WTC11 (cell line): ENCODE measurements at regions not wholly inside any gene's neighbourhood (a gene's known extent, or its start where the extent isn't known, plus 50 kb on each side); places are given as distances from the start of the nearest gene placed in this dataset.
"Not testable (repeated sequence)": the region's sequence is repeated elsewhere in the genome, so short reads cannot be mapped to it uniquely, and the experiment has no call there.

Source experiments
- ATAC-seq: fragments of 200-7000 bp; cut with Tn5 transposase; 2 replicates; pipeline ENCODE4 v1.10.0; 2021; ENCODE audit warnings: mild to moderate bottlenecking, moderate library complexity
- CTCF ChIA-PET: fragments of 300-600 bp; sonication (Branson Sonifier 250); formaldehyde crosslinking; loops from one replicate; lab custom pipeline; 2021; ENCODE audit warnings: antibody characterized with exemption; lab: Charles Lee
- POLR2A ChIA-PET: fragments of 350-600 bp; sonication (Branson Sonifier 250); formaldehyde crosslinking; loops from one replicate; lab custom pipeline; 2021; ENCODE audit warnings: antibody characterized with exemption; lab: Charles Lee
- DNase-seq: peaks from one replicate; pipeline ENCODE4 v3.0.0; 2021; ENCODE audit warnings: low spot score
- H3K27ac Mint-ChIP-seq: 2 replicates; pipeline ENCODE4 v1.8.0; 2021; ENCODE audit warnings: mixed read lengths
- H3K27me3 Mint-ChIP-seq: 2 replicates; pipeline ENCODE4 v1.8.0; 2021; ENCODE audit warnings: low read depth, mild to moderate bottlenecking, moderate library complexity, mixed read lengths
- H3K36me3 Mint-ChIP-seq: 2 replicates; pipeline ENCODE4 v1.8.0; 2021; ENCODE audit warnings: mixed read lengths
- H3K4me1 Mint-ChIP-seq: 2 replicates; pipeline ENCODE4 v1.8.0; 2022; ENCODE audit warnings: mixed read lengths
- H3K4me3 Mint-ChIP-seq: 2 replicates; pipeline ENCODE4 v1.8.0; 2021; ENCODE audit warnings: mild to moderate bottlenecking, moderate library complexity, mixed read lengths
- H3K9me3 Mint-ChIP-seq: 2 replicates; pipeline ENCODE4 v1.8.0; 2021; ENCODE audit warnings: mixed read lengths
- CBFB ChIP-seq: sonication (generic); formaldehyde crosslinking; IDR thresholded peaks from 2 replicates; pipeline ENCODE4 v1.8.1; 2022; ENCODE audit warnings: mild to moderate bottlenecking, low read depth, missing genetic modification reagents
- CREB1 ChIP-seq: sonication (generic); formaldehyde crosslinking; IDR thresholded peaks from 2 replicates; pipeline ENCODE4 v1.8.0; 2023; ENCODE audit warnings: mild to moderate bottlenecking, missing genetic modification reagents
- ESRRA ChIP-seq: sonication (generic); formaldehyde crosslinking; IDR thresholded peaks from 2 replicates; pipeline ENCODE4 v1.8.1; 2022; ENCODE audit warnings: mild to moderate bottlenecking, missing genetic modification reagents, borderline replicate concordance
- ETV6 ChIP-seq: sonication (generic); formaldehyde crosslinking; IDR thresholded peaks from 2 replicates; pipeline ENCODE4 v1.8.1; 2022; ENCODE audit warnings: mild to moderate bottlenecking, missing genetic modification reagents
- NFE2L1 ChIP-seq: sonication (generic); formaldehyde crosslinking; IDR thresholded peaks from 2 replicates; pipeline ENCODE4 v1.8.1; 2023; ENCODE audit warnings: missing genetic modification reagents
- NR3C1 ChIP-seq: sonication (generic); formaldehyde crosslinking; conservative IDR thresholded peaks from 2 replicates; pipeline ENCODE4 v1.8.1; 2023; ENCODE audit warnings: low read depth, mild to moderate bottlenecking, missing genetic modification reagents
- RORB ChIP-seq: fragments of 250-450 bp; sonication (Bioruptor Pico); IDR thresholded peaks from 2 replicates; pipeline ENCODE4 v1.9.0; 2021; ENCODE audit warnings: mild to moderate bottlenecking
- TCF7 ChIP-seq: sonication (generic); formaldehyde crosslinking; IDR thresholded peaks from 2 replicates; pipeline ENCODE4 v1.8.0; 2022; ENCODE audit warnings: mild to moderate bottlenecking, low read depth, missing genetic modification reagents, moderate library complexity
- TEAD1 ChIP-seq: sonication (generic); formaldehyde crosslinking; IDR thresholded peaks from 2 replicates; pipeline ENCODE4 v1.8.0; 2022; ENCODE audit warnings: mild to moderate bottlenecking, missing genetic modification reagents
- ZNF671 ChIP-seq: fragments of 250-450 bp; sonication (Bioruptor Pico); IDR thresholded peaks from 2 replicates; pipeline ENCODE4 v1.8.0; 2021; ENCODE audit warnings: mild to moderate bottlenecking
- TF ChIP-seq, protein P1 (sequence below): fragments of 250-450 bp; sonication (Bioruptor Pico); IDR thresholded peaks from 2 replicates; pipeline ENCODE4 v1.9.0; 2021; ENCODE audit warnings: mild to moderate bottlenecking
- TF ChIP-seq, protein P2 (sequence below): sonication (generic); formaldehyde crosslinking; IDR thresholded peaks from 2 replicates; pipeline ENCODE4 v1.8.1; 2023; ENCODE audit warnings: mild to moderate bottlenecking, missing genetic modification reagents, borderline replicate concordance
- TF ChIP-seq, protein P3 (sequence below): fragments of 250-450 bp; sonication (Bioruptor Pico); conservative IDR thresholded peaks from 2 replicates; pipeline ENCODE4 v1.9.0; 2021; ENCODE audit warnings: mild to moderate bottlenecking
- TF ChIP-seq, protein P4 (sequence below): sonication (generic); formaldehyde crosslinking; IDR thresholded peaks from 2 replicates; pipeline ENCODE4 v1.8.0; 2023; ENCODE audit warnings: missing genetic modification reagents
- TF ChIP-seq, protein P5 (sequence below): sonication (generic); formaldehyde crosslinking; conservative IDR thresholded peaks from 2 replicates; pipeline ENCODE4 v1.8.1; 2022; ENCODE audit warnings: mild to moderate bottlenecking, missing genetic modification reagents
- TF ChIP-seq, protein P6 (sequence below): sonication (generic); formaldehyde crosslinking; IDR thresholded peaks from 2 replicates; pipeline ENCODE4 v1.8.0; 2023; ENCODE audit warnings: mild to moderate bottlenecking, missing genetic modification reagents
- TF ChIP-seq, protein P7 (sequence below): sonication (generic); formaldehyde crosslinking; IDR thresholded peaks from 2 replicates; pipeline ENCODE4 v1.8.1; 2023; ENCODE audit warnings: mild to moderate bottlenecking, missing genetic modification reagents

DNA sequence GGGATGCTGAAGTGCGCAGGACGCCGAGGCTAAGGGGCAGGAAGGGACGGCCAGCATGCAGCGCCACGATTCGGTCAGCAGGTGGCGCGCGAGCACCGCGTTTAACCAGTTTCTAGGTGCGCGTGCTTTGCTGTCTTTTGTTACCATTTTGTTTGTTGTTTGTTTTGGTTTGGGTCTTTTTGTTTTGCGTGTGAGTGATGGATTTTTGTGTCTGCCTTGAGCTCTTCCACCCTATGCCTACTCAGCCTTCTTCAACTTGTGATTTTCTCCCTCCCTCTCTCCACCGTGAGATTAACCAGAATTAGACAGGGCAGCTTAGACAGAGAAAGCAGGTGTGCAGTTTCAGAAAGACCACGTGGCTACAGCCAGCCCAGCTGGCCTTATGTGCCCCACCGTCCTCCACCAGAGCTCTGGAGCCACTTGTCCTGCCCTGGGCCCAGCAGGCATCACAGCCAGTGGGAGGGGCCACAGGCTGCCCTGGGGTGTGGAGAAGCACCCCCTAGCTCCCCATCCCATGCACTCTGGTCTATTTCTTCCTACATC is 180.2 kb downstream of the RNF144A start (continued):
- TF ChIP-seq, protein P1, sequence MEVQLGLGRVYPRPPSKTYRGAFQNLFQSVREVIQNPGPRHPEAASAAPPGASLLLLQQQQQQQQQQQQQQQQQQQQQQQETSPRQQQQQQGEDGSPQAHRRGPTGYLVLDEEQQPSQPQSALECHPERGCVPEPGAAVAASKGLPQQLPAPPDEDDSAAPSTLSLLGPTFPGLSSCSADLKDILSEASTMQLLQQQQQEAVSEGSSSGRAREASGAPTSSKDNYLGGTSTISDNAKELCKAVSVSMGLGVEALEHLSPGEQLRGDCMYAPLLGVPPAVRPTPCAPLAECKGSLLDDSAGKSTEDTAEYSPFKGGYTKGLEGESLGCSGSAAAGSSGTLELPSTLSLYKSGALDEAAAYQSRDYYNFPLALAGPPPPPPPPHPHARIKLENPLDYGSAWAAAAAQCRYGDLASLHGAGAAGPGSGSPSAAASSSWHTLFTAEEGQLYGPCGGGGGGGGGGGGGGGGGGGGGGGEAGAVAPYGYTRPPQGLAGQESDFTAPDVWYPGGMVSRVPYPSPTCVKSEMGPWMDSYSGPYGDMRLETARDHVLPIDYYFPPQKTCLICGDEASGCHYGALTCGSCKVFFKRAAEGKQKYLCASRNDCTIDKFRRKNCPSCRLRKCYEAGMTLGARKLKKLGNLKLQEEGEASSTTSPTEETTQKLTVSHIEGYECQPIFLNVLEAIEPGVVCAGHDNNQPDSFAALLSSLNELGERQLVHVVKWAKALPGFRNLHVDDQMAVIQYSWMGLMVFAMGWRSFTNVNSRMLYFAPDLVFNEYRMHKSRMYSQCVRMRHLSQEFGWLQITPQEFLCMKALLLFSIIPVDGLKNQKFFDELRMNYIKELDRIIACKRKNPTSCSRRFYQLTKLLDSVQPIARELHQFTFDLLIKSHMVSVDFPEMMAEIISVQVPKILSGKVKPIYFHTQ (CRISPR knock-in tag) = no peak
- 0 out of 2 replicates have a peak, but pooled peaks have one; percentile 57 for TF ChIP-seq NFE2L1

DNA sequence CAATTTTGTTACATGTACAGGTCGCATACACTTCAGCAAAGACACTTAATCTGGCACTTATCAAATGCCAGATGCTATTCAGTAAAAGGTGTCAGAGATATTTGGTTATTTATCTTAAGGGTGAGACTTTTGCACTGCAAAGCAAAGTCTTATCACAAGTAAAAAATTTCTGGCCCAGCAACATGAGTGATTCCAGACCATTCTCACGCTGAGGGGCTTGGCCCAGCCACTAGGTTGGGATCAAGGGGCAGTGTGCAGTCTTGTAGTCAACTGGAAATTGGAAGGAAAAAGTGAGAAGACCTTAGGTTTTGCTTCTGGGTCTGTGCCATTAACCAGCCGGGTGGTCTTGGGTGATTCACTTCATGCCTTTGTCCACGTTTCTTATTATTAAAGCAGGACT is 181.6 kb downstream of the RNF144A start:
- DNase-seq (no peak), ATAC-seq (no peak)
- TF ChIP-seq, protein P2, sequence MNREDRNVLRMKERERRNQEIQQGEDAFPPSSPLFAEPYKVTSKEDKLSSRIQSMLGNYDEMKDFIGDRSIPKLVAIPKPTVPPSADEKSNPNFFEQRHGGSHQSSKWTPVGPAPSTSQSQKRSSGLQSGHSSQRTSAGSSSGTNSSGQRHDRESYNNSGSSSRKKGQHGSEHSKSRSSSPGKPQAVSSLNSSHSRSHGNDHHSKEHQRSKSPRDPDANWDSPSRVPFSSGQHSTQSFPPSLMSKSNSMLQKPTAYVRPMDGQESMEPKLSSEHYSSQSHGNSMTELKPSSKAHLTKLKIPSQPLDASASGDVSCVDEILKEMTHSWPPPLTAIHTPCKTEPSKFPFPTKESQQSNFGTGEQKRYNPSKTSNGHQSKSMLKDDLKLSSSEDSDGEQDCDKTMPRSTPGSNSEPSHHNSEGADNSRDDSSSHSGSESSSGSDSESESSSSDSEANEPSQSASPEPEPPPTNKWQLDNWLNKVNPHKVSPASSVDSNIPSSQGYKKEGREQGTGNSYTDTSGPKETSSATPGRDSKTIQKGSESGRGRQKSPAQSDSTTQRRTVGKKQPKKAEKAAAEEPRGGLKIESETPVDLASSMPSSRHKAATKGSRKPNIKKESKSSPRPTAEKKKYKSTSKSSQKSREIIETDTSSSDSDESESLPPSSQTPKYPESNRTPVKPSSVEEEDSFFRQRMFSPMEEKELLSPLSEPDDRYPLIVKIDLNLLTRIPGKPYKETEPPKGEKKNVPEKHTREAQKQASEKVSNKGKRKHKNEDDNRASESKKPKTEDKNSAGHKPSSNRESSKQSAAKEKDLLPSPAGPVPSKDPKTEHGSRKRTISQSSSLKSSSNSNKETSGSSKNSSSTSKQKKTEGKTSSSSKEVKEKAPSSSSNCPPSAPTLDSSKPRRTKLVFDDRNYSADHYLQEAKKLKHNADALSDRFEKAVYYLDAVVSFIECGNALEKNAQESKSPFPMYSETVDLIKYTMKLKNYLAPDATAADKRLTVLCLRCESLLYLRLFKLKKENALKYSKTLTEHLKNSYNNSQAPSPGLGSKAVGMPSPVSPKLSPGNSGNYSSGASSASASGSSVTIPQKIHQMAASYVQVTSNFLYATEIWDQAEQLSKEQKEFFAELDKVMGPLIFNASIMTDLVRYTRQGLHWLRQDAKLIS (CRISPR knock-in tag) = no peak
- TF ChIP-seq, protein P3, sequence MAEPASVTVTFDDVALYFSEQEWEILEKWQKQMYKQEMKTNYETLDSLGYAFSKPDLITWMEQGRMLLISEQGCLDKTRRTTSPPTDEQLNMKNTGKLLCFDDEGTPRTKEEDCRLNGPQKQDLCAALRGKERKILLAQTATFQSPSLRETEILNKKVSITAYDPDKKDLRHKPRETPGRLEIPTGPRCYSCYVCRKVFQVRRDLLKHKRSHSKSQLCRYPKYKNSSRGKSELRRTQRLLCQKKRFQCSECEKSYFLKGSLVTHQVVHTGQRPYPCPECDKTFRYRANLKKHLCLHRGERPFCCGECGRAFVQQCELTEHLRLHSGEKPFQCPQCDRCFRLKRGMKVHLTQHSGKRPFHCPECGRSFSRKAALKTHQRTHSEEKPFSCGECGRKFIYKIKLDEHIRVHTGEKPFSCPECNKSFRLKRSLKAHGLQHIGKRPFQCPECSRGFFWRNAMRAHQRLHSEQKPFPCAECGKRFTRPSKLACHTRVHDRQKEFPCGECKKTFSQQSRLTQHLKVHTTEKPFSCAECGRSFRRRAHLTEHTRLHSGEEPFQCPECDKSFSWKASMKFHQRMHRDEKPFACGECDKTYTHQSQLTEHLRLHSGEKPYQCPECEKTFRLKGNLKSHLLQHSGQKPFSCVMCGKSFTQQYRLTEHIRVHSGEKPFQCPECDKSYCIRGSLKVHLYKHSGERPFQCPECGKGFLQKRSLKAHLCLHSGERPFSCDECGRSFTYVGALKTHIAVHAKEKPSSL (CRISPR knock-in tag) = no peak
- TF ChIP-seq TCF7 = no peak
- TF ChIP-seq, protein P4, sequence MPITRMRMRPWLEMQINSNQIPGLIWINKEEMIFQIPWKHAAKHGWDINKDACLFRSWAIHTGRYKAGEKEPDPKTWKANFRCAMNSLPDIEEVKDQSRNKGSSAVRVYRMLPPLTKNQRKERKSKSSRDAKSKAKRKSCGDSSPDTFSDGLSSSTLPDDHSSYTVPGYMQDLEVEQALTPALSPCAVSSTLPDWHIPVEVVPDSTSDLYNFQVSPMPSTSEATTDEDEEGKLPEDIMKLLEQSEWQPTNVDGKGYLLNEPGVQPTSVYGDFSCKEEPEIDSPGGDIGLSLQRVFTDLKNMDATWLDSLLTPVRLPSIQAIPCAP (CRISPR knock-in tag) = no peak
- no peak for TF ChIP-seq RORB (CRISPR knock-in tag)
- TF ChIP-seq, protein P5, sequence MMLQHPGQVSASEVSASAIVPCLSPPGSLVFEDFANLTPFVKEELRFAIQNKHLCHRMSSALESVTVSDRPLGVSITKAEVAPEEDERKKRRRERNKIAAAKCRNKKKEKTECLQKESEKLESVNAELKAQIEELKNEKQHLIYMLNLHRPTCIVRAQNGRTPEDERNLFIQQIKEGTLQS = no peak
- TF ChIP-seq ZNF671 = no peak
- no peak for TF ChIP-seq ETV6 (CRISPR knock-in tag)
- TF ChIP-seq NR3C1 (CRISPR knock-in tag) = no peak
- TF ChIP-seq CBFB (CRISPR knock-in tag) = no peak
- no peak for TF ChIP-seq ESRRA (CRISPR knock-in tag)
- no peak for TF ChIP-seq CREB1 (CRISPR knock-in tag)
- TF ChIP-seq, protein P6, sequence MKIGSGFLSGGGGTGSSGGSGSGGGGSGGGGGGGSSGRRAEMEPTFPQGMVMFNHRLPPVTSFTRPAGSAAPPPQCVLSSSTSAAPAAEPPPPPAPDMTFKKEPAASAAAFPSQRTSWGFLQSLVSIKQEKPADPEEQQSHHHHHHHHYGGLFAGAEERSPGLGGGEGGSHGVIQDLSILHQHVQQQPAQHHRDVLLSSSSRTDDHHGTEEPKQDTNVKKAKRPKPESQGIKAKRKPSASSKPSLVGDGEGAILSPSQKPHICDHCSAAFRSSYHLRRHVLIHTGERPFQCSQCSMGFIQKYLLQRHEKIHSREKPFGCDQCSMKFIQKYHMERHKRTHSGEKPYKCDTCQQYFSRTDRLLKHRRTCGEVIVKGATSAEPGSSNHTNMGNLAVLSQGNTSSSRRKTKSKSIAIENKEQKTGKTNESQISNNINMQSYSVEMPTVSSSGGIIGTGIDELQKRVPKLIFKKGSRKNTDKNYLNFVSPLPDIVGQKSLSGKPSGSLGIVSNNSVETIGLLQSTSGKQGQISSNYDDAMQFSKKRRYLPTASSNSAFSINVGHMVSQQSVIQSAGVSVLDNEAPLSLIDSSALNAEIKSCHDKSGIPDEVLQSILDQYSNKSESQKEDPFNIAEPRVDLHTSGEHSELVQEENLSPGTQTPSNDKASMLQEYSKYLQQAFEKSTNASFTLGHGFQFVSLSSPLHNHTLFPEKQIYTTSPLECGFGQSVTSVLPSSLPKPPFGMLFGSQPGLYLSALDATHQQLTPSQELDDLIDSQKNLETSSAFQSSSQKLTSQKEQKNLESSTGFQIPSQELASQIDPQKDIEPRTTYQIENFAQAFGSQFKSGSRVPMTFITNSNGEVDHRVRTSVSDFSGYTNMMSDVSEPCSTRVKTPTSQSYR (CRISPR knock-in tag) = no peak
- TF ChIP-seq, protein P7, sequence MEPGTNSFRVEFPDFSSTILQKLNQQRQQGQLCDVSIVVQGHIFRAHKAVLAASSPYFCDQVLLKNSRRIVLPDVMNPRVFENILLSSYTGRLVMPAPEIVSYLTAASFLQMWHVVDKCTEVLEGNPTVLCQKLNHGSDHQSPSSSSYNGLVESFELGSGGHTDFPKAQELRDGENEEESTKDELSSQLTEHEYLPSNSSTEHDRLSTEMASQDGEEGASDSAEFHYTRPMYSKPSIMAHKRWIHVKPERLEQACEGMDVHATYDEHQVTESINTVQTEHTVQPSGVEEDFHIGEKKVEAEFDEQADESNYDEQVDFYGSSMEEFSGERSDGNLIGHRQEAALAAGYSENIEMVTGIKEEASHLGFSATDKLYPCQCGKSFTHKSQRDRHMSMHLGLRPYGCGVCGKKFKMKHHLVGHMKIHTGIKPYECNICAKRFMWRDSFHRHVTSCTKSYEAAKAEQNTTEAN = no peak
- no peak for TF ChIP-seq TEAD1 (CRISPR knock-in tag)
- Mint-ChIP-seq H3K27me3 (peaks cover 8% of the 10 kb centered on the region), H3K36me3 (no peaks in the 10 kb centered on the region), H3K4me1 (peaks cover 7% of the 10 kb centered on the region), H3K27ac (no peak overlapping the region), H3K9me3 (no peaks in the 10 kb centered on the region), H3K4me3 (no peak overlapping the region)
- ChIA-PET CTCF (no interaction called here), POLR2A (no interaction called here)

DNA sequence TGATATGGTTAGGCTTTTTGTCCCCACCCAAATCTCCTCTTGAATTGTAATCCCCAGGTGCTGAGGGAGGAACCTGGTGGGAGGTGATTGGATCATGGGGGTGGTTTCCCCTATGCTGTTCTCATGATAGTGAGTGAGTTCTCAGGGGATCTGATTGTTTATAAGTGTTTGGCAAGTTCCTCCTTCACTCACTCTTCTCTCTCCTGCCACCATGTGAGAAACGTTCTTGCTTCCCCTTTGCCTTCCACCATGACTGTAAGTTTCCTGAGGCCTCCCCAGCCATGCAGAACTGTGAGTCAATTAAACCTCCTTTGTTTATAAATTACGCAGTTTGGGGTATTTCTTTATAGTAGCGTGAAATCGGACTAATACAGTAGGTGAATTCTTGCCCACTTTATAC is 182.5 kb downstream of the RNF144A start:
- DNase-seq, H3K27ac Mint-ChIP-seq, ATAC-seq, H3K4me1 Mint-ChIP-seq, H3K27me3 Mint-ChIP-seq, H3K36me3 Mint-ChIP-seq, CTCF ChIA-PET, H3K4me3 Mint-ChIP-seq, H3K9me3 Mint-ChIP-seq, POLR2A ChIA-PET: not testable (repeated sequence)
